ENCODE measurements at regions not wholly inside any gene's neighbourhood (a gene's known extent, or its start where the extent isn't known, plus 50 kb on each side); places are given as distances from the start of the nearest gene placed in this dataset.

DNA sequence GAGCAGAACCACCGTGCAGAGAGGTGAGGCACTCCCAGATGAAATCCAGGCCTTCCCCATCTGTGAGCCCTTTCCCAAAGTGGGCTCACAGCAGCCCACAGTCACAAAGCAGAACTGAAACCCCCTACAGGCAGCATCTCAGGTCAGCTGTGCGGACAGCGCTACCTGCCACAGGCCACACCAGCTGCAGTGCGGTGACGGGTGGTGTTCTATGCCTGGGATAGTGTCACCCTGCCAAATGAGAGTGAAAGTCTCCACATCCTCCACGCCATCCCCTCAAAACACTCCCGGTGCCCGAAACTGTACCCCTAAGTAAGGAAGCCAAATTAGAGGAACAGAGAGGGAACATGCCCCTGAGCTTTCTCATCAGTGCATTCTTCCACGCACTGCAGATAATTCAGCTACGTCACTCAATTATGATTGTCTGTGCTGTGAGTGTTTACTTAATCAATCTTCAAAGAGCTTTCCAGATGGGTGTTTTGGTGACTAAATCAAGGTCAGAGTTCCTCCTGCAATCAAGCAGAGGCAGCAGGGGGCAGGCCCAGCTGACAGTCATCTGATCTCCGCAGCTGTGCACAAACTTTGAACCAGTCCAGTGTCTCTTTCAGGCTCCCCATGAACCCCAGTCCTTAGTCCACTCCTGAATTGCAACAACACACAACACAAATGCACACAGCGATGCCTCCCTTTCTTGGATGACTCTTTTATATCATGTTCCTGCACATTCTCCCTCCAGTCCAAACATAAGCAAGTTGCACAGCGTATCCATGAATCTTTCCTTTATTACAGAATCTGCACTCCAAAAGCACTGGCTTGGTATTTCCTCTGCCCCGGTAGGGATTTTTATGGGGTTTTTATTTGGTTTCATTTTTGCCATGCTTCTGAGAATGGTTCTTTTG lies 150.0 kb downstream of the TOMM20 start:
- H3K9me3 ChIP-seq (ENCODE audit: low read depth, low read length, poor library complexity, severe bottlenecking), result no peaks in the 10 kb centered on the region
- H3K27me3 ChIP-seq (replicated peaks; ENCODE audit: insufficient read depth, low read depth, low read length, poor library complexity), result no peaks in the 10 kb centered on the region
- no TSS peak for BruUV-seq (replicated peaks)
- intact Hi-C loops (cut with micrococcal nuclease; ENCODE audit: unreplicated experiment), result no loop called here
- ChIA-PET CTCF (no interaction called here), POLR2A (ENCODE audit: low non-redundant PET) (no interaction called here)
- H3K4me1 ChIP-seq (ENCODE audit: insufficient read depth, low read length, poor library complexity, severe bottlenecking), result no peaks in the 10 kb centered on the region
- TF ChIP-seq, protein P1, sequence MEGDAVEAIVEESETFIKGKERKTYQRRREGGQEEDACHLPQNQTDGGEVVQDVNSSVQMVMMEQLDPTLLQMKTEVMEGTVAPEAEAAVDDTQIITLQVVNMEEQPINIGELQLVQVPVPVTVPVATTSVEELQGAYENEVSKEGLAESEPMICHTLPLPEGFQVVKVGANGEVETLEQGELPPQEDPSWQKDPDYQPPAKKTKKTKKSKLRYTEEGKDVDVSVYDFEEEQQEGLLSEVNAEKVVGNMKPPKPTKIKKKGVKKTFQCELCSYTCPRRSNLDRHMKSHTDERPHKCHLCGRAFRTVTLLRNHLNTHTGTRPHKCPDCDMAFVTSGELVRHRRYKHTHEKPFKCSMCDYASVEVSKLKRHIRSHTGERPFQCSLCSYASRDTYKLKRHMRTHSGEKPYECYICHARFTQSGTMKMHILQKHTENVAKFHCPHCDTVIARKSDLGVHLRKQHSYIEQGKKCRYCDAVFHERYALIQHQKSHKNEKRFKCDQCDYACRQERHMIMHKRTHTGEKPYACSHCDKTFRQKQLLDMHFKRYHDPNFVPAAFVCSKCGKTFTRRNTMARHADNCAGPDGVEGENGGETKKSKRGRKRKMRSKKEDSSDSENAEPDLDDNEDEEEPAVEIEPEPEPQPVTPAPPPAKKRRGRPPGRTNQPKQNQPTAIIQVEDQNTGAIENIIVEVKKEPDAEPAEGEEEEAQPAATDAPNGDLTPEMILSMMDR (conservative IDR thresholded peaks at IDR 0.05; ENCODE audit: low read depth, low read length), result no peak
- TF ChIP-seq EZH2 (IDR thresholded peaks at IDR 0.05; ENCODE audit: borderline replicate concordance, low read depth, low read length, poor library complexity, severe bottlenecking), result no peak
- H3K4me3 ChIP-seq (ENCODE audit: low read depth, low read length, poor library complexity, severe bottlenecking), result no peak overlapping the region
- DNase-seq (ENCODE audit: low spot score), result no peak
- H3K36me3 ChIP-seq (ENCODE audit: insufficient read depth, low read length, poor library complexity, severe bottlenecking), result no peaks in the 10 kb centered on the region
- H3K27ac ChIP-seq (ENCODE audit: low read depth, low read length, poor library complexity, severe bottlenecking), result peak overlapping the region; percentile 37

DNA sequence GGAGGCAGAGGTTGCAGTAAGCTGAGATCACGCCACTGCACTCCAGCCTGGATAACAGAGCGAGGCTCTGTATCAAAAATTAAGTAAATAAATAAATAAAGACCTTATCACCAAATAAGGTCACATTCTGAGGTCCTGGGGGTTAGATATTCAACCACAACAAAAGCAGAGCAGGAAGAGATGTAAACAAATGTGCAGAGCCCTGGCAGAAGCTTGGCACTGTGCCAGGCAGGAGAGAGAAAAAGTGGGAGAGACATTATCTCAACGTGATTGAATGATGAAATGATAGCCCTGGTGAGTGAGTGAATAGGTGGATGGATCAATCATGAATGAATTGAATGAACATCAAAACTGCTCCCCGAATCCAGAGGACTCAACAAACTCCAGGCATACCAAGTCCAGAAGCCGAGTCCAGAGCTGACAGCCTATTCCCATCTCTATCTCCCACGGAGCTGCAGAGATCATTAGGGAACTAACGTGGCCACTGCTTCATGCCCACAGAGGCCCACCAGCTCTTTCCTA lies 150.7 kb downstream of the TOMM20 start:
- H3K4me1 ChIP-seq (ENCODE audit: insufficient read depth, low read length, poor library complexity, severe bottlenecking), result no peaks in the 10 kb centered on the region
- POLR2A ChIA-PET (ENCODE audit: low non-redundant PET), result no interaction called here
- no peak for TF ChIP-seq EZH2 (IDR thresholded peaks at IDR 0.05; ENCODE audit: borderline replicate concordance, low read depth, low read length, poor library complexity, severe bottlenecking)
- TF ChIP-seq, protein P1 (conservative IDR thresholded peaks at IDR 0.05; ENCODE audit: low read depth, low read length), result no peak

DNA sequence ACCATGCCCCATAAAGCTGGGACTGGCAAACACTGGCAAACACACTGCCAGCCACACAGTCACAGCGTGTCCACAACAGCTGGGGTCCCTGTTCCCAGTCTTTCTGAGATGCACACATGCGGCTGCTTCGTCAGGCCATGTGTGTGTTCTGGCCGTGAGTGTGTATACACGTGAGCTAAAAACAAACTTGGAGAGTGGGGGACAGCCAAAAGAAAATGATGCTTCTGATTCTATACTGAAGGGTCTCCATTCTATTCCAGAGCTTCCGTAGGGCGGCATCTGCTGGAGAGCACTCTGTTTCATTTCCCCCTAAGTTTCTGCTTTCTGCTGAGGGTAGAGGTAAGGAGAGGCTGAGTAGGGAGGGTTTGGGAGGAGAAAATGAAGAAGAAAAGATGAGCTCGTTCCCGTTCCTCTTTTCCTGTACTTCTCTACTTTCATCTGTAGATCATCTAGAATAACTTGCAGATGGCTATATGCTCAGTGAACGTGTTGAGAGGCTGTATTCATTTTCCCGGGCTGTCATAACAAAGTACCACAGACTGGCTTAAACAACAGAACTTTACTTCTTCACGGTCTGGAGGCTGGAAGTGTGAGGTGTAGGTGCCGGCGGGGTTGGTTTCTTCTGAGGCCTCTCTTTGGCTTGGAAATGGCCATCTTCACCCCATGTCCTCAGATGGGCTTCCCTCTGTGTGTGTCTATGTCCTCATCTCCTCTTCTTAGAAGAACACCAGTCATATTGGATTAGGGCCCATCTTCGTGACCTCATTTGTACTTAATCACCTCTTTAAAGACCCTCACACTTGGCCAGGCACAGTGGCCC lies 151.6 kb downstream of the TOMM20 start:
- POLR2A ChIA-PET (ENCODE audit: low non-redundant PET), result no interaction called here
- intact Hi-C loops (cut with micrococcal nuclease; ENCODE audit: unreplicated experiment), result no loop called here
- Histone ChIP-seq H3K27me3 (replicated peaks; ENCODE audit: insufficient read depth, low read depth, low read length, poor library complexity) (no peaks in the 10 kb centered on the region), H3K9me3 (ENCODE audit: low read depth, low read length, poor library complexity, severe bottlenecking) (no peaks in the 10 kb centered on the region), H3K4me3 (ENCODE audit: low read depth, low read length, poor library complexity, severe bottlenecking) (no peak overlapping the region), H3K36me3 (ENCODE audit: insufficient read depth, low read length, poor library complexity, severe bottlenecking) (no peaks in the 10 kb centered on the region), H3K4me1 (ENCODE audit: insufficient read depth, low read length, poor library complexity, severe bottlenecking) (no peaks in the 10 kb centered on the region), H3K27ac (ENCODE audit: low read depth, low read length, poor library complexity, severe bottlenecking) (no peak overlapping the region)
- no peak for TF ChIP-seq EZH2 (IDR thresholded peaks at IDR 0.05; ENCODE audit: borderline replicate concordance, low read depth, low read length, poor library complexity, severe bottlenecking)
- TF ChIP-seq, protein P1 (conservative IDR thresholded peaks at IDR 0.05; ENCODE audit: low read depth, low read length), result no peak
- BruUV-seq (replicated peaks), result no TSS peak
- no peak for DNase-seq (ENCODE audit: low spot score)
- CTCF ChIA-PET, result no interaction called here

More for the DNA sequence above, 150.7 kb downstream of the TOMM20 start:
- DNase-seq (ENCODE audit: low spot score), result no peak
- intact Hi-C loops (cut with micrococcal nuclease; ENCODE audit: unreplicated experiment), result no loop called here
- Histone ChIP-seq H3K9me3 (ENCODE audit: low read depth, low read length, poor library complexity, severe bottlenecking) (no peaks in the 10 kb centered on the region), H3K27me3 (replicated peaks; ENCODE audit: insufficient read depth, low read depth, low read length, poor library complexity) (no peaks in the 10 kb centered on the region), H3K4me3 (ENCODE audit: low read depth, low read length, poor library complexity, severe bottlenecking) (no peak overlapping the region), H3K36me3 (ENCODE audit: insufficient read depth, low read length, poor library complexity, severe bottlenecking) (no peaks in the 10 kb centered on the region), H3K27ac (ENCODE audit: low read depth, low read length, poor library complexity, severe bottlenecking) (peak overlapping the region; percentile 37)
- CTCF ChIA-PET, result no interaction called here
- BruUV-seq (replicated peaks), result no TSS peak
